ENCODE measurements at regions not wholly inside any gene's neighbourhood (a gene's known extent, or its start where the extent isn't known, plus 50 kb on each side); places are given as distances from the start of the nearest gene placed in this dataset.

GRCh38 chr1:213678753-213679152 is 309.0 kb upstream of the PROX1 start:
- TF ChIP-seq YY1 (IDR thresholded peaks at IDR 0.05; ENCODE audit: insufficient read depth, insufficient read length) = no peak
- no peak for TF ChIP-seq ZNF274 (IDR thresholded peaks at IDR 0.05; ENCODE audit: low read depth, low read length)
- no peak for TF ChIP-seq SUZ12 (IDR thresholded peaks at IDR 0.05; ENCODE audit: extremely low read depth, insufficient read depth, insufficient read length)
